SK-N-SH (cell line): ENCODE measurements at regions not wholly inside any gene's neighbourhood (a gene's known extent, or its start where the extent isn't known, plus 50 kb on each side); places are given as distances from the start of the nearest gene placed in this dataset.

Experiments used
- CTCF ChIA-PET: fragments of 300-600, 350-600 bp; formaldehyde crosslinking; extraction: SDS; loops from one replicate; lab custom pipeline; 2021; lab: Yijun Ruan, JAX
- POLR2A ChIA-PET: fragments of 350-600 bp; sonication (Branson Sonifier 250); formaldehyde crosslinking; extraction: SDS; loops from one replicate; lab custom pipeline; 2020; ENCODE audit warnings: antibody characterized with exemption, inconsistent platforms; lab: Yijun Ruan, JAX
- DNase-seq: peaks from one replicate; pipeline ENCODE4 v3.0.0; 2012
- H2AFZ ChIP-seq: fragments of 200-600 bp; sonication (generic); 2 replicates; pipeline ENCODE4 v1.8.1; 2016; ENCODE audit warnings: antibody characterized with exemption, mild to moderate bottlenecking, low read depth
- H3F3A ChIP-seq: fragments of 200-600 bp; sonication (generic); replicated peaks from 2 replicates; pipeline ENCODE3; 2016; ENCODE audit warnings: antibody characterized with exemption, mild to moderate bottlenecking; ENCODE audit not compliant: insufficient read depth
- H3K27ac ChIP-seq, 2 experiments: fragments of 200-500 bp in 1 of 2; fragments of 200-600 bp in 1 of 2; sonication (Bioruptor generic) in 1 of 2; sonication (generic), shearing (Covaris generic) in 1 of 2; 2 replicates each; pipeline versions ENCODE4 v1.5.1 to v1.6.1; 2014 to 2016; ENCODE audit warnings: low read depth in 2 of 2, inconsistent platforms in 1 of 2, low read length in 1 of 2, mild to moderate bottlenecking in 1 of 2, mixed read lengths in 1 of 2
- H3K27me3 ChIP-seq: fragments of 200-600 bp; sonication (generic), shearing (Covaris generic); 2 replicates; pipeline ENCODE4 v1.6.1; 2016; ENCODE audit warnings: mixed run types; ENCODE audit not compliant: insufficient read depth
- H3K36me3 ChIP-seq, 2 experiments: fragments of 200-500 bp in 1 of 2; fragments of 200-600 bp in 1 of 2; sonication (Bioruptor generic) in 1 of 2; sonication (generic) in 1 of 2; replicated peaks in 1 of 2; 2 replicates each; pipeline versions ENCODE3 to v1.5.1; 2014 to 2016; ENCODE audit warnings: low read length in 1 of 2, mild to moderate bottlenecking in 1 of 2; ENCODE audit not compliant: insufficient read depth in 2 of 2, control insufficient read depth in 1 of 2
- H3K4me1 ChIP-seq, 2 experiments: fragments of 200-500 bp in 1 of 2; fragments of 200-600 bp in 1 of 2; sonication (Bioruptor generic) in 1 of 2; sonication (generic), shearing (Covaris generic) in 1 of 2; 2 replicates each; pipeline versions ENCODE4 v1.5.1 to v1.6.1; 2014 to 2016; ENCODE audit warnings: low read depth in 1 of 2, low read length in 1 of 2, mixed run types in 1 of 2; ENCODE audit not compliant: insufficient read depth in 2 of 2, control insufficient read depth in 1 of 2
- H3K4me2 ChIP-seq: fragments of 200-600 bp; sonication (generic), shearing (Covaris generic); 2 replicates; pipeline ENCODE4 v1.6.1; 2017; ENCODE audit warnings: mixed run types
- H3K4me3 ChIP-seq, 2 experiments: fragments of 200-500 bp in 1 of 2; fragments of 200-600 bp in 1 of 2; sonication (Bioruptor generic) in 1 of 2; sonication (generic), shearing (Covaris generic) in 1 of 2; 2 replicates each; pipeline versions ENCODE4 v1.5.1 to v1.8.1; 2014 to 2016; ENCODE audit warnings: low read depth in 2 of 2, inconsistent platforms in 1 of 2, low read length in 1 of 2, mild to moderate bottlenecking in 1 of 2, mixed read lengths in 1 of 2, moderate library complexity in 1 of 2
- H3K79me2 ChIP-seq: fragments of 200-600 bp; sonication (generic); 2 replicates; pipeline ENCODE4 v1.8.1; 2017; ENCODE audit warnings: mild to moderate bottlenecking; ENCODE audit not compliant: insufficient read depth
- H3K9ac ChIP-seq: fragments of 200-600 bp; sonication (generic); 2 replicates; pipeline ENCODE4 v1.6.1; 2017; ENCODE audit warnings: mixed run types
- H3K9me2 ChIP-seq: fragments of 200-600 bp; sonication (generic); 2 replicates; pipeline ENCODE4 v1.6.1; 2017; ENCODE audit warnings: mixed run types
- H3K9me3 ChIP-seq: fragments of 200-600 bp; sonication (generic); 2 replicates; pipeline ENCODE4 v1.6.1; 2017; ENCODE audit warnings: mixed run types, mild to moderate bottlenecking, moderate library complexity
- H4K20me1 ChIP-seq: fragments of 200-600 bp; sonication (generic); 2 replicates; pipeline ENCODE4 v1.6.1; 2017; ENCODE audit warnings: mild to moderate bottlenecking, mixed run types; ENCODE audit not compliant: insufficient read depth
- CHD2 ChIP-seq: fragments of 150-350 bp; IDR thresholded peaks from 2 replicates; pipeline ENCODE4 v1.6.1; 2018; ENCODE audit warnings: low read length; ENCODE audit not compliant: partially characterized antibody
- ELF1 ChIP-seq: IDR thresholded peaks from 2 replicates; pipeline ENCODE4 v1.4.0; 2012
- FOXJ3 ChIP-seq: sonication (generic); formaldehyde crosslinking; IDR thresholded peaks from 2 replicates; pipeline ENCODE4 v1.5.1; 2020; ENCODE audit warnings: mild to moderate bottlenecking, missing genetic modification reagents
- FOXM1 ChIP-seq: IDR thresholded peaks from 2 replicates; pipeline ENCODE4 v1.4.0; 2012; ENCODE audit warnings: low read depth, mild to moderate bottlenecking
- GABPA ChIP-seq: IDR thresholded peaks from 2 replicates; pipeline ENCODE4 v1.4.0; 2012; ENCODE audit warnings: low read depth, mild to moderate bottlenecking
- GATA2 ChIP-seq: sonication (generic); formaldehyde crosslinking; IDR thresholded peaks from 2 replicates; pipeline ENCODE4 v1.5.0; 2020; ENCODE audit warnings: mild to moderate bottlenecking, missing genetic modification reagents
- NFIC ChIP-seq: IDR thresholded peaks from 2 replicates; pipeline ENCODE4 v1.4.0; 2012; ENCODE audit warnings: borderline replicate concordance
- NRF1 ChIP-seq: IDR thresholded peaks from 2 replicates; pipeline ENCODE4 v1.6.1; 2012; ENCODE audit warnings: low read depth, mild to moderate bottlenecking, low read length
- POLR2AphosphoS5 ChIP-seq: IDR thresholded peaks from 2 replicates; pipeline ENCODE4 v1.6.1; 2012; ENCODE audit warnings: low read depth, low read length
- RAD21 ChIP-seq: IDR thresholded peaks from 2 replicates; pipeline ENCODE4 v1.6.1; 2012; ENCODE audit warnings: mild to moderate bottlenecking, low read length
- RCOR1 ChIP-seq: fragments of 150-350 bp; IDR thresholded peaks from 2 replicates; pipeline ENCODE4 v1.6.1; 2017; ENCODE audit warnings: antibody characterized with exemption, low read length
- RFX5 ChIP-seq: IDR thresholded peaks from 2 replicates; pipeline ENCODE4 v1.6.1; 2012; ENCODE audit warnings: mild to moderate bottlenecking, improper control_type of control experiment, low read length
- SIN3A ChIP-seq: IDR thresholded peaks from 2 replicates; pipeline ENCODE4 v1.6.1; 2012; ENCODE audit warnings: low read depth, mild to moderate bottlenecking, low read length, moderate library complexity, borderline replicate concordance
- SMC3 ChIP-seq: IDR thresholded peaks from 2 replicates; pipeline ENCODE4 v1.6.1; 2012; ENCODE audit warnings: low read depth, low read length, improper control_type of control experiment
- TAF1 ChIP-seq: IDR thresholded peaks from 2 replicates; pipeline ENCODE4 v1.6.1; 2012; ENCODE audit warnings: low read depth, mild to moderate bottlenecking, low read length, moderate library complexity, borderline replicate concordance
- TCF12 ChIP-seq: IDR thresholded peaks from 2 replicates; pipeline ENCODE4 v1.4.0; 2012
- TEAD4 ChIP-seq: IDR thresholded peaks from 2 replicates; pipeline ENCODE4 v1.4.0; 2012; ENCODE audit warnings: mild to moderate bottlenecking, borderline replicate concordance; ENCODE audit not compliant: insufficient read depth
- YY1 ChIP-seq: IDR thresholded peaks from 2 replicates; pipeline ENCODE4 v1.4.0; 2012; ENCODE audit warnings: low read depth, mild to moderate bottlenecking
- WGBS: methylation state at CpG from one replicate; pipeline ENCODE4 v1.1.6; 2017; ENCODE audit warnings: low lambda C conversion rate; 5-methylcytosine and 5-hydroxymethylcytosine counted together
- TF ChIP-seq, protein P1 (sequence below): fragments of 150-350 bp; IDR thresholded peaks from 2 replicates; pipeline ENCODE4 v1.6.1; 2016; ENCODE audit warnings: mild to moderate bottlenecking, low read depth, low read length
- TF ChIP-seq, protein P2 (sequence below): IDR thresholded peaks from 2 replicates; pipeline ENCODE4 v1.4.0; 2012; ENCODE audit warnings: low read depth, borderline replicate concordance
- TF ChIP-seq, protein P3 (sequence below): IDR thresholded peaks from 2 replicates; pipeline ENCODE4; 2012
- TF ChIP-seq, protein P4 (sequence below): fragments of 200-600 bp; sonication (generic); IDR thresholded peaks from 2 replicates; pipeline ENCODE4 v1.6.1; 2017; ENCODE audit warnings: antibody characterized with exemption, mild to moderate bottlenecking, moderate library complexity

DNA sequence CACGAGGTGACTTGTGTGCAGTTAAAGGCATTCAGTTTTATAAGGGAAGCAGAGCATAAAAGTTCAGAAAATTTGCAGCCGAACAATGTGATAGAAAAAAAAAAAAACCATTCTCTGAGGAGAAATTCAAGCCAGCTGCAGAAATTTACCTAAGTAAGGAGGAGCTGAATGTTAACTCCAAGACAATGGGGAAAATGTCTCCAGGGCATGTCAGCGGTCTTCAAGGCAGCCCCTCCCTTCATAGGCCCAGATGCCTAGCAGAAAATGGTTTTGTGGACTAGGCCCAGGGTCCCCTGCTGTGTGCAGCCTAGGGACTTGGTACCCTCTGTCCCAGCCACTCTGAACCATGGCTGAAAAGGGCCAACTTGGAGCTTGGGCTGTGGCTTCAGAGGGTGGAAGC lies 1764.0 kb downstream of the C4orf33 start:
- WGBS, result 13% methylated on average over 3 of the region's 3 CpGs
- ChIA-PET POLR2A (no interaction called here), CTCF (no interaction called here)
- Histone ChIP-seq H4K20me1 (no peaks in the 10 kb centered on the region), H3K9ac (no peak overlapping the region), H3K4me3 (no peak overlapping the region), H3K4me2 (no peak overlapping the region), H3K9me3 (no peaks in the 10 kb centered on the region; the same call in 1 of the 2 replicates), H3K27ac (no peak overlapping the region), H3K4me1 (no peaks in the 10 kb centered on the region), H3F3A (no peaks in the 10 kb centered on the region), H3K79me2 (no peaks in the 10 kb centered on the region)
- no peak for DNase-seq
- TF ChIP-seq RAD21 (no peak), CHD2 (no peak), FOXM1 (no peak), POLR2AphosphoS5 (no peak), GABPA (no peak), ELF1 (no peak), SIN3A (no peak), YY1 (no peak), NRF1 (no peak)
- TF ChIP-seq, protein P1, sequence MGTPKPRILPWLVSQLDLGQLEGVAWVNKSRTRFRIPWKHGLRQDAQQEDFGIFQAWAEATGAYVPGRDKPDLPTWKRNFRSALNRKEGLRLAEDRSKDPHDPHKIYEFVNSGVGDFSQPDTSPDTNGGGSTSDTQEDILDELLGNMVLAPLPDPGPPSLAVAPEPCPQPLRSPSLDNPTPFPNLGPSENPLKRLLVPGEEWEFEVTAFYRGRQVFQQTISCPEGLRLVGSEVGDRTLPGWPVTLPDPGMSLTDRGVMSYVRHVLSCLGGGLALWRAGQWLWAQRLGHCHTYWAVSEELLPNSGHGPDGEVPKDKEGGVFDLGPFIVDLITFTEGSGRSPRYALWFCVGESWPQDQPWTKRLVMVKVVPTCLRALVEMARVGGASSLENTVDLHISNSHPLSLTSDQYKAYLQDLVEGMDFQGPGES, result no peak
- TF ChIP-seq, protein P2, sequence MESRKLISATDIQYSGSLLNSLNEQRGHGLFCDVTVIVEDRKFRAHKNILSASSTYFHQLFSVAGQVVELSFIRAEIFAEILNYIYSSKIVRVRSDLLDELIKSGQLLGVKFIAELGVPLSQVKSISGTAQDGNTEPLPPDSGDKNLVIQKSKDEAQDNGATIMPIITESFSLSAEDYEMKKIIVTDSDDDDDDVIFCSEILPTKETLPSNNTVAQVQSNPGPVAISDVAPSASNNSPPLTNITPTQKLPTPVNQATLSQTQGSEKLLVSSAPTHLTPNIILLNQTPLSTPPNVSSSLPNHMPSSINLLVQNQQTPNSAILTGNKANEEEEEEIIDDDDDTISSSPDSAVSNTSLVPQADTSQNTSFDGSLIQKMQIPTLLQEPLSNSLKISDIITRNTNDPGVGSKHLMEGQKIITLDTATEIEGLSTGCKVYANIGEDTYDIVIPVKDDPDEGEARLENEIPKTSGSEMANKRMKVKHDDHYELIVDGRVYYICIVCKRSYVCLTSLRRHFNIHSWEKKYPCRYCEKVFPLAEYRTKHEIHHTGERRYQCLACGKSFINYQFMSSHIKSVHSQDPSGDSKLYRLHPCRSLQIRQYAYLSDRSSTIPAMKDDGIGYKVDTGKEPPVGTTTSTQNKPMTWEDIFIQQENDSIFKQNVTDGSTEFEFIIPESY, result no peak
- TF ChIP-seq, all 33 proteins: peak for 0
- H3K36me3 ChIP-seq, result no peaks in the 10 kb centered on the region
- H3K9me2 ChIP-seq, result no peaks in the 10 kb centered on the region
- no peaks in the 10 kb centered on the region for H3K27me3 ChIP-seq
- H2AFZ ChIP-seq, result no peak overlapping the region

DNA sequence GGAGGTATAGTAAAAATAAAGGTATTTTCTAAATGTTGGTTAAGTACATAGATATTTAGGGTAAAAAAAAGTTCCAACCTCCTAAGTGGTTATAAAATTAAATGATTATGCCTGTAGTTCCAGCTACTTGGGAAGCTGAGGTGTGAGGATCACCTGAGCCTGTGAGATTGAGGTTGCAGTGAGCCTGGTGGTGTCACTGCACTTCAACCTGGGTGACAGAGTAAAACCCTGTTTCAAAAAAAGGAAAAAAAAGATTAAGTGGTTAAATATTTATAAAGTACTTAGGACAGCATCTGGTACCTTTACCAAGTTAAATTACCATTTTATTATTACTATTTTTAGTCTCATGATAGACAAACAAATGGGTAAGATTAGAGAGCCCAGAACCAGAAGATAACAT lies 1801.0 kb downstream of the C4orf33 start:
- Histone ChIP-seq H3K4me3 (no peak overlapping the region), H3K36me3 (no peaks in the 10 kb centered on the region), H3K9ac (no peak overlapping the region), H3K27me3 (no peaks in the 10 kb centered on the region), H2AFZ (no peak overlapping the region), H3K27ac (no peak overlapping the region), H3K79me2 (no peaks in the 10 kb centered on the region), H3F3A (no peaks in the 10 kb centered on the region), H3K4me2 (no peak overlapping the region), H3K4me1 (no peaks in the 10 kb centered on the region), H4K20me1 (no peaks in the 10 kb centered on the region), H3K9me2 (no peaks in the 10 kb centered on the region), H3K9me3 (no peaks in the 10 kb centered on the region)
- POLR2A ChIA-PET, result no interaction called here
- CTCF ChIA-PET, result no interaction called here
- DNase-seq, result no peak
- TF ChIP-seq RCOR1, result no peak
- no peak for TF ChIP-seq GABPA
- TF ChIP-seq, protein P3, sequence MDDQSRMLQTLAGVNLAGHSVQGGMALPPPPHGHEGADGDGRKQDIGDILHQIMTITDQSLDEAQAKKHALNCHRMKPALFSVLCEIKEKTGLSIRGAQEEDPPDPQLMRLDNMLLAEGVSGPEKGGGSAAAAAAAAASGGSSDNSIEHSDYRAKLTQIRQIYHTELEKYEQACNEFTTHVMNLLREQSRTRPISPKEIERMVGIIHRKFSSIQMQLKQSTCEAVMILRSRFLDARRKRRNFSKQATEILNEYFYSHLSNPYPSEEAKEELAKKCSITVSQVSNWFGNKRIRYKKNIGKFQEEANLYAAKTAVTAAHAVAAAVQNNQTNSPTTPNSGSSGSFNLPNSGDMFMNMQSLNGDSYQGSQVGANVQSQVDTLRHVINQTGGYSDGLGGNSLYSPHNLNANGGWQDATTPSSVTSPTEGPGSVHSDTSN, result no peak
- TF ChIP-seq TCF12, result no peak
- no peak for TF ChIP-seq SIN3A
- no peak for TF ChIP-seq CHD2
- TF ChIP-seq RFX5, result no peak
- no peak for TF ChIP-seq POLR2AphosphoS5
- TF ChIP-seq, protein P4, sequence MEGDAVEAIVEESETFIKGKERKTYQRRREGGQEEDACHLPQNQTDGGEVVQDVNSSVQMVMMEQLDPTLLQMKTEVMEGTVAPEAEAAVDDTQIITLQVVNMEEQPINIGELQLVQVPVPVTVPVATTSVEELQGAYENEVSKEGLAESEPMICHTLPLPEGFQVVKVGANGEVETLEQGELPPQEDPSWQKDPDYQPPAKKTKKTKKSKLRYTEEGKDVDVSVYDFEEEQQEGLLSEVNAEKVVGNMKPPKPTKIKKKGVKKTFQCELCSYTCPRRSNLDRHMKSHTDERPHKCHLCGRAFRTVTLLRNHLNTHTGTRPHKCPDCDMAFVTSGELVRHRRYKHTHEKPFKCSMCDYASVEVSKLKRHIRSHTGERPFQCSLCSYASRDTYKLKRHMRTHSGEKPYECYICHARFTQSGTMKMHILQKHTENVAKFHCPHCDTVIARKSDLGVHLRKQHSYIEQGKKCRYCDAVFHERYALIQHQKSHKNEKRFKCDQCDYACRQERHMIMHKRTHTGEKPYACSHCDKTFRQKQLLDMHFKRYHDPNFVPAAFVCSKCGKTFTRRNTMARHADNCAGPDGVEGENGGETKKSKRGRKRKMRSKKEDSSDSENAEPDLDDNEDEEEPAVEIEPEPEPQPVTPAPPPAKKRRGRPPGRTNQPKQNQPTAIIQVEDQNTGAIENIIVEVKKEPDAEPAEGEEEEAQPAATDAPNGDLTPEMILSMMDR, result no peak
- TF ChIP-seq FOXJ3 (CRISPR knock-in tag), result no peak
- TF ChIP-seq TAF1, result no peak
- no peak for TF ChIP-seq SMC3
- no peak for TF ChIP-seq GATA2 (CRISPR knock-in tag)
- no peak for TF ChIP-seq NFIC
- TF ChIP-seq, protein P2, result no peak
- TF ChIP-seq RAD21, result no peak
- TF ChIP-seq TEAD4, result no peak
